Mammary epithelial cell (primary cell): ENCODE measurements at regions not wholly inside any gene's neighbourhood (a gene's known extent, or its start where the extent isn't known, plus 50 kb on each side); places are given as distances from the start of the nearest gene placed in this dataset.

ENCODE experiments used
- EZH2 ChIP-seq: IDR thresholded peaks from 2 replicates; pipeline ENCODE4 v1.6.1; 2012; ENCODE audit warnings: low read length, inconsistent platforms, borderline replicate concordance
- TF ChIP-seq, protein P1 (sequence below), 2 donors: IDR thresholded peaks in 1 of 2; conservative IDR thresholded peaks in 1 of 2; 2 replicates each; pipeline ENCODE4 v1.5.1; 2011 to 2012; ENCODE audit warnings: inconsistent platforms in 2 of 2, low read length in 2 of 2, mild to moderate bottlenecking in 2 of 2, control low read depth in 1 of 2, low read depth in 1 of 2; ENCODE audit not compliant: insufficient read depth in 1 of 2; ENCODE audit errors: extremely low read depth in 1 of 2

DNA sequence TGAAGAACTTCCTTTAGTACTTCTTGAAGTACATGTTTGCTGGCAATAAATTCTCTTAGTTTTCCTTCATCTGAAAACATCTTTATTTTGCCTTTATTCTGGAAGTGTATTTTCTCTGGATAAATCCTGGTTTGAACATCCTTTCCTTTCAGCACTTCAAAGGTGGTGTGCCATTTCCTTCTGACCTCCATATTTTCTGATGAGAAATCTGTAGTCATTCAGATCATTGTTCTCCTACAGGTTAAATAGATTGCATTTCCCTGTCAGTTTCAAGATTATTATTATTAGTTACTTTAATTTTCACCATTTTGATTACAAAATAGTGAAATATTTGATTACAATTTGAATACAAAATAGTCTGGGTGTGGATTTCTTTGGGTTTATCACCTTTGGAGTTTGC, 134.5 kb downstream of the CDH26 start:
- TF ChIP-seq, protein P1, sequence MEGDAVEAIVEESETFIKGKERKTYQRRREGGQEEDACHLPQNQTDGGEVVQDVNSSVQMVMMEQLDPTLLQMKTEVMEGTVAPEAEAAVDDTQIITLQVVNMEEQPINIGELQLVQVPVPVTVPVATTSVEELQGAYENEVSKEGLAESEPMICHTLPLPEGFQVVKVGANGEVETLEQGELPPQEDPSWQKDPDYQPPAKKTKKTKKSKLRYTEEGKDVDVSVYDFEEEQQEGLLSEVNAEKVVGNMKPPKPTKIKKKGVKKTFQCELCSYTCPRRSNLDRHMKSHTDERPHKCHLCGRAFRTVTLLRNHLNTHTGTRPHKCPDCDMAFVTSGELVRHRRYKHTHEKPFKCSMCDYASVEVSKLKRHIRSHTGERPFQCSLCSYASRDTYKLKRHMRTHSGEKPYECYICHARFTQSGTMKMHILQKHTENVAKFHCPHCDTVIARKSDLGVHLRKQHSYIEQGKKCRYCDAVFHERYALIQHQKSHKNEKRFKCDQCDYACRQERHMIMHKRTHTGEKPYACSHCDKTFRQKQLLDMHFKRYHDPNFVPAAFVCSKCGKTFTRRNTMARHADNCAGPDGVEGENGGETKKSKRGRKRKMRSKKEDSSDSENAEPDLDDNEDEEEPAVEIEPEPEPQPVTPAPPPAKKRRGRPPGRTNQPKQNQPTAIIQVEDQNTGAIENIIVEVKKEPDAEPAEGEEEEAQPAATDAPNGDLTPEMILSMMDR (conservative IDR thresholded peaks at IDR 0.05 in 1 of 2, IDR thresholded peaks at IDR 0.05 in 1 of 2; ENCODE audit: extremely low read depth in 1 of 2, insufficient read depth in 1 of 2, low read depth in 1 of 2, low read length in 2 of 2): no peak
- TF ChIP-seq EZH2: no peak
